ENCODE measurements at regions not wholly inside any gene's neighbourhood (a gene's known extent, or its start where the extent isn't known, plus 50 kb on each side); places are given as distances from the start of the nearest gene placed in this dataset.

DNA sequence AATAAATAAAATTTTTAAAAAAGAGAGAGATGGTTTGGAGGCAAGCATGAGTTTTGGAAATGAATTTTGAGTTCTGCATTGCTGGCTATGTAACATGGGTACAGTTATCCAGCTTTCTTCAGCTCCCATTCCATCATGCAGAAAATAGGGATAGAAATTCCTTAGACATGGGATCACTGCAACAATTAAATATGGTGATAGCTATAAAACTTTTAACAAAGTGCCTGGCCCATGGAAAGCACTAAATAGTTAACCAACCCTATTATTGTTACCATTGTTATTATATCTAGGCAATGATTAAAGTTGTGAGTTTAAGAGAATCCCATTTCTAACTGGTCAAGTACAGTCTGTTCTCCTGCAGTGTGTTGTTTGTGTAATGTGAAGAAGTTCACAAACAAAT, 115.4 kb upstream of the GAS1 start:
- ChIA-PET POLR2A (no interaction called here), CTCF (ENCODE audit: unreplicated experiment) (no interaction called here)
- no peak for TF ChIP-seq EZH2phosphoT487 (IDR thresholded peaks at IDR 0.05; ENCODE audit: borderline replicate concordance, low read depth, low read length)
- TF ChIP-seq, protein P1, sequence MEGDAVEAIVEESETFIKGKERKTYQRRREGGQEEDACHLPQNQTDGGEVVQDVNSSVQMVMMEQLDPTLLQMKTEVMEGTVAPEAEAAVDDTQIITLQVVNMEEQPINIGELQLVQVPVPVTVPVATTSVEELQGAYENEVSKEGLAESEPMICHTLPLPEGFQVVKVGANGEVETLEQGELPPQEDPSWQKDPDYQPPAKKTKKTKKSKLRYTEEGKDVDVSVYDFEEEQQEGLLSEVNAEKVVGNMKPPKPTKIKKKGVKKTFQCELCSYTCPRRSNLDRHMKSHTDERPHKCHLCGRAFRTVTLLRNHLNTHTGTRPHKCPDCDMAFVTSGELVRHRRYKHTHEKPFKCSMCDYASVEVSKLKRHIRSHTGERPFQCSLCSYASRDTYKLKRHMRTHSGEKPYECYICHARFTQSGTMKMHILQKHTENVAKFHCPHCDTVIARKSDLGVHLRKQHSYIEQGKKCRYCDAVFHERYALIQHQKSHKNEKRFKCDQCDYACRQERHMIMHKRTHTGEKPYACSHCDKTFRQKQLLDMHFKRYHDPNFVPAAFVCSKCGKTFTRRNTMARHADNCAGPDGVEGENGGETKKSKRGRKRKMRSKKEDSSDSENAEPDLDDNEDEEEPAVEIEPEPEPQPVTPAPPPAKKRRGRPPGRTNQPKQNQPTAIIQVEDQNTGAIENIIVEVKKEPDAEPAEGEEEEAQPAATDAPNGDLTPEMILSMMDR (conservative IDR thresholded peaks at IDR 0.05; ENCODE audit: low read length) = no peak
- Histone ChIP-seq H3K36me3 (ENCODE audit: insufficient read depth, low read length) (no peaks in the 10 kb centered on the region), H3K27ac (ENCODE audit: low read depth, low read length, poor library complexity, severe bottlenecking) (no peak overlapping the region), H3K4me1 (ENCODE audit: insufficient read depth, low read length, poor library complexity, severe bottlenecking) (no peaks in the 10 kb centered on the region), H3K4me3 (ENCODE audit: low read depth, low read length, poor library complexity, severe bottlenecking) (no peak overlapping the region), H3K4me2 (ENCODE audit: low read length) (no peak overlapping the region), H3K79me2 (ENCODE audit: insufficient read depth, low read depth, low read length) (no peaks in the 10 kb centered on the region), H3K9me3 (ENCODE audit: low read length) (no peaks in the 10 kb centered on the region), H2AFZ (ENCODE audit: low read length) (no peak overlapping the region), H4K20me1 (ENCODE audit: insufficient read depth, low read length) (no peaks in the 10 kb centered on the region), H3K9me2 (ENCODE audit: insufficient read depth, low read length) (no peaks in the 10 kb centered on the region)
- intact Hi-C loops (cut with micrococcal nuclease; ENCODE audit: unreplicated experiment) = no loop called here
- DNase-seq (ENCODE audit: low spot score) = no peak
- no TSS peak for BruUV-seq (replicated peaks)

DNA sequence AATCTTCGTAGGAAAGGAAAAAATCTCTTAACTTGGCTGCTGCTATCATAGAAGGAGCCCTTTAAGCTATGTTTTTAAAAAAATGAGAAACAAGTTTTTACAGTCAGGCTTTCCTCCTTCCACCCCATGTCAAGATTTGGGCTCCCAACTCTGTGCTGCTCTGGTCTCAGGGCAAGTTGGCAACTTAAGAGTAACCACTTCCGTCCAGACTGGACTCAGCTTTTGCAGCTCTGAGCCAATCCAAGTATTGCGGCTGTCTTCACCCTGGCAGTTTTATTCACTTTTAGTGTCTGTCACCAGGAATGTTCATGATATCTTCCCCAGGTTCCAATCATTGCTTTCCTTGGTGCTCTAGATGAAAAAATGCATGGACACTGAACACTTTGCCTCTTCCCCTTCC, 115.9 kb upstream of the GAS1 start:
- ChIA-PET CTCF (ENCODE audit: unreplicated experiment) (no interaction called here), POLR2A (no interaction called here)
- no peaks in the 10 kb centered on the region for H4K20me1 ChIP-seq (ENCODE audit: insufficient read depth, low read length)
- intact Hi-C loops (cut with micrococcal nuclease; ENCODE audit: unreplicated experiment) = no loop called here
- H3K4me1 ChIP-seq (ENCODE audit: insufficient read depth, low read length, poor library complexity, severe bottlenecking) = no peaks in the 10 kb centered on the region
- H3K36me3 ChIP-seq (ENCODE audit: insufficient read depth, low read length) = no peaks in the 10 kb centered on the region
- no TSS peak for BruUV-seq (replicated peaks)
- H3K4me2 ChIP-seq (ENCODE audit: low read length) = no peak overlapping the region
- no peak for DNase-seq (ENCODE audit: low spot score)
- H3K9me3 ChIP-seq (ENCODE audit: low read length) = no peaks in the 10 kb centered on the region
- H3K9me2 ChIP-seq (ENCODE audit: insufficient read depth, low read length) = no peaks in the 10 kb centered on the region
- H3K79me2 ChIP-seq (ENCODE audit: insufficient read depth, low read depth, low read length) = no peaks in the 10 kb centered on the region
- no peak overlapping the region for H3K27ac ChIP-seq (ENCODE audit: low read depth, low read length, poor library complexity, severe bottlenecking)
- H3K4me3 ChIP-seq (ENCODE audit: low read depth, low read length, poor library complexity, severe bottlenecking) = no peak overlapping the region
- TF ChIP-seq EZH2phosphoT487 (IDR thresholded peaks at IDR 0.05; ENCODE audit: borderline replicate concordance, low read depth, low read length) = no peak
- TF ChIP-seq, protein P1 (conservative IDR thresholded peaks at IDR 0.05; ENCODE audit: low read length) = no peak
- no peak overlapping the region for H2AFZ ChIP-seq (ENCODE audit: low read length)

DNA sequence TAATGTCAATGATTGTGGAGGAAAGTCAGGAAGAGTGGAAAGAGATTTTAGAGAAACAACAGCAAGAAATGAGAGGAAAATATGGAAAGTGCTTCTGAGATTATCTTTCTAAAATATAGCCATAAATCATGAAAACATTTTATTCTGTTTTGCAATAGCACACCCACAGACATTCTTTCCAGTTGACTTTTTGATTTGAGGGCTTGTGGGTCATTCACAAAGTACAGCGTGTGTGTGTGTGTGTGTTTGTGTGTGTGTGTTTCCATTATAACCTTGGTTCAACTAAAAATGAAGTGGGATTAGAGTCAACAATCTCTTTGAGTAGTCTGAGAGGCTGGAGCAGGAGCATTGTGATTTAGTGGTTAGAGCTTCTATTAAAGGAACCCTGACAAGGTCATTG, 116.6 kb upstream of the GAS1 start:
- H4K20me1 ChIP-seq (ENCODE audit: insufficient read depth, low read length) = no peaks in the 10 kb centered on the region
- H3K9me2 ChIP-seq (ENCODE audit: insufficient read depth, low read length) = no peaks in the 10 kb centered on the region
- TF ChIP-seq, protein P1 (conservative IDR thresholded peaks at IDR 0.05; ENCODE audit: low read length) = no peak
- TF ChIP-seq EZH2phosphoT487 (IDR thresholded peaks at IDR 0.05; ENCODE audit: borderline replicate concordance, low read depth, low read length) = no peak
- H3K4me1 ChIP-seq (ENCODE audit: insufficient read depth, low read length, poor library complexity, severe bottlenecking) = no peaks in the 10 kb centered on the region
- H3K36me3 ChIP-seq (ENCODE audit: insufficient read depth, low read length) = no peaks in the 10 kb centered on the region
- H3K27ac ChIP-seq (ENCODE audit: low read depth, low read length, poor library complexity, severe bottlenecking) = no peak overlapping the region
- no peaks in the 10 kb centered on the region for H3K9me3 ChIP-seq (ENCODE audit: low read length)
- H3K79me2 ChIP-seq (ENCODE audit: insufficient read depth, low read depth, low read length) = no peaks in the 10 kb centered on the region
- POLR2A ChIA-PET = no interaction called here
- H3K4me3 ChIP-seq (ENCODE audit: low read depth, low read length, poor library complexity, severe bottlenecking) = no peak overlapping the region
- no TSS peak for BruUV-seq (replicated peaks)
- no peak for DNase-seq (ENCODE audit: low spot score)
- intact Hi-C loops (cut with micrococcal nuclease; ENCODE audit: unreplicated experiment) = no loop called here
- CTCF ChIA-PET (ENCODE audit: unreplicated experiment) = no interaction called here
- no peak overlapping the region for H2AFZ ChIP-seq (ENCODE audit: low read length)
- no peak overlapping the region for H3K4me2 ChIP-seq (ENCODE audit: low read length)

All from OCI-LY7 (cell line).